Activated T-cell treated with anti-CD3 and anti-CD28 coated beads for 48 hours (primary cell): ENCODE measurements at regions not wholly inside any gene's neighbourhood (a gene's known extent, or its start where the extent isn't known, plus 50 kb on each side); places are given as distances from the start of the nearest gene placed in this dataset.

Experiments used
- DNase-seq: peaks from one replicate; pipeline ENCODE4 v3.0.0-alpha.2; 2020; ENCODE audit warnings: low read depth

GRCh38 chr5:133769842-133770241 is 157.5 kb upstream of the FSTL4 start:
- no peak for DNase-seq

- DNase-seq: no peak
These were observed 151.4 kb upstream of the FSTL4 start for GRCh38 chr5:133763744-133764143.

DNA sequence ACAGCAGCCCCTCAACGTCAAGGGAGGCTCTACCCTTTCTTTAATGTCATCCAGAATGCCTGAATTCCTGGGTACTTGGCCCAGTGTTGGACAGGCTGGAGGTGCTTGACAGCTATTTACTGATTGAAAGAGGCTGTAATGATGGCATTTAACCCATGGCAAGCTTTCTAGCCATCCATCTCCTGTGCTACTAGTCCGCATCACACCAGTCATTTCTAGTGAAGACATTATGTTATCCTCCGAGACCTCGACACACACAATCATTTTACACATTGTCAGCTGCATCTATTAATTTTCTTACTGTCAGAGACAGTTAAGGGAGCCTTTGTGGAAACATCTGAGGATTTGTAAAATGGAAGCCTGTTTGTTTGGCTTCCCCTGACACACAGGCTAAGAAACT is 149.3 kb upstream of the FSTL4 start:
- no peak for DNase-seq

- no peak for DNase-seq
These were observed 148.2 kb upstream of the FSTL4 start for GRCh38 chr5:133760532-133760931.

DNA sequence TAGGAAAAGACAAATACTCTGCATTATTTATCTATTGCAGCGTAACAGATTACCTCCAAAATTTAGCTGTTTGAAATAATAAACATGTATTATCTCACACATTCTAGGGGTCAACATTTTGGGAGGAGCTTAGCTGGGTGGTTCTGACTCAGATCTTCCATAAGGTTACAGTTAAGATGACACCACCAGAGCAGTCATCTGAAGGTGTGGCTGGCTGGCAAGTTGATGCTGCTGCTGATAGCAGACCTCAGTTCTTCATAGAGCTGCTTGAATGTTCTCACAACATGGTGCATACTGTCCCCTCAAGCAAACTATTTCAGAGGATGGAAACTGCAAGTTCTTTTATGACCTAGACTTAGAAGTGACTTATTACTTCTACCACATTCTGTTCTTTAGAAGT is 146.3 kb upstream of the FSTL4 start:
- DNase-seq: no peak

- DNase-seq: no peak
These were observed 145.1 kb upstream of the FSTL4 start for GRCh38 chr5:133757396-133757945.

GRCh38 chr5:133756756-133757155 is 144.4 kb upstream of the FSTL4 start:
- no peak for DNase-seq

GRCh38 chr5:133756036-133756435 is 143.7 kb upstream of the FSTL4 start:
- DNase-seq: no peak

DNA sequence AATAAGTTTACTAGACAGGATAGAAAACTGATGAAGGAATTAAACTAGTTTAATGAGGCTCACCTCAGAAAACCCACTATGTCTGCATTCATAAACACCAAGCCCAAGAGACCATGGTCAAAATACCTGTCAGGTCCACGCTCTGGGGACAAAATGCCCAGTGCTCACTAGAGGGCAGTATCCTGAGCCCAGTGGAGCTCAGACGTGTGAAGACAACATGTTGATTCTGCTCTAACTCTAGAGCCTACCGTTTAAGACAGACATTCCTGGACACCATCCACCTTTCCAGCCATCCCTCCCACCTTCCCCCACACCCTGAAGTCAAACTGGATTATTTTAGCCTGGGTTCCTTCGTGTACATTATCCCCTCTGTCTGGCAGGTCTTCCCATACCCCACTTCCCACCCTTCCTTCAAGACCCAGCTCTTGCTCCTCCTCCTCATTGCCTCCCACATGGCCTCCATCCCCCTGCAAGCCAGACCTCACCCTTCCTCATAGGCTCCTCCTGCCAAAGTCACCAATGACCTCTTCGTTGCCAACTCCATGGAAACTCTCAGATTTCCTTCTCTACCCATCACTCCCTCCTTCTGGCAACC is 142.3 kb upstream of the FSTL4 start:
- peak; percentile 12 for DNase-seq

GRCh38 chr5:133753856-133754255 is 141.5 kb upstream of the FSTL4 start:
- no peak for DNase-seq

- DNase-seq: no peak
These were observed 139.5 kb upstream of the FSTL4 start for GRCh38 chr5:133751846-133752245.

DNA sequence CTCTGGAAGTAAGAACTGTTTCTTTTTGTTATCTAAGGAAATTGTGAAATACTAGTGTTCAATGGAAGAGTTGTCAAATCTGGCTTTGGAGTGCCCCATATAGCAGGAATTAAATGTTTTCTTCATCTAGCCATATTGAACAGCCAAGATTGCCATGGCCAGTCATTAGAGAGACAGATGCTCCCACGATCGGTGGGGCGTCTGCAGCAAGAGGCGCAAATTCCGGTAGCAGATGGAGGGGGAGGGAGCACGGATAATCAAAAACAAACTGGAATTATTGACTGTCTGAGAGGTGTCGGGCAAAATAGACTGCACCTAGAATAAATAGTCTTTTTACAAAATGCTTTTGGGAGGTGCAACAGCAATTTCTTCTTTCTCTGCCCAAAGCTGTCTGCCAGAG is 139.1 kb upstream of the FSTL4 start:
- no peak for DNase-seq

DNA sequence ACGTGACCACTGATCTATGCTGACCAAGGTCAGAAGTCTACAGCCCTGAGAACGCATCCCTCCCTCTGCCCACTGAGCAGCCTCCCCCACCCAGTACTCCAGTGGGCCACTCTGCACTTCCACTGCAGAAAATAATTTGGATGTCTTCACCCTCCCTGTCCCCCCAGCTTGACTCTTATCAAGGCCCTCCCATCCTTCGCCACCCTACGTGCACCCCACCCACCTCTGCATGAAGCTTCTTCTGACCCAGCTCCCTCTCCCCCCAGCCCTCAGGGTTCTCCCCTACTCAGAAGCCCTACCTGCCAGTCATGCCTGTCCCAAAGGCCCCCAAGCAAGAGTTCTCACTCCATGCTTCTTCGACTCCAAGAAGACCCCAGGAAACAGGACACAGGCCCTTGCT is 138.5 kb upstream of the FSTL4 start:
- no peak for DNase-seq

- no peak for DNase-seq
These were observed 138.0 kb upstream of the FSTL4 start for GRCh38 chr5:133750356-133750755.

- no peak for DNase-seq
These were observed 137.1 kb upstream of the FSTL4 start for GRCh38 chr5:133749331-133749985.

- peak; percentile 18 for DNase-seq
These were observed 134.5 kb upstream of the FSTL4 start for GRCh38 chr5:133746834-133747233.

DNA sequence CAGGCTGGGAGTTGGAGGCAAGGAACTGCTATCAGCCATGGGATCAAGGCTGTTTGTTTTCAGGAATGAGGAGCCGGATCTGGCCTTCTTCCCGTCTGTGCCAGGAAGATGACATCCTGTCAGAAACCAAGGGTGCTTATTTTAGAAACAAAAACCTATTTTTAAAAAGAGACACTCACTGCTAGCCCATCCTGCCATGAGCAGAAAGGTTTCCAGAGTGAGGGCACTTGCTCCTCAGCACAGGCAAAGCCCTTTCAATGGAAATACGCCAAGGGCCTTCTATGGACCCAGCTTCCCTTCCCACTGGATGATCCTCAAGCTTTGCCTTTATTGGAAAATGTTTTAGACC is 132.6 kb upstream of the FSTL4 start:
- DNase-seq: no peak

DNA sequence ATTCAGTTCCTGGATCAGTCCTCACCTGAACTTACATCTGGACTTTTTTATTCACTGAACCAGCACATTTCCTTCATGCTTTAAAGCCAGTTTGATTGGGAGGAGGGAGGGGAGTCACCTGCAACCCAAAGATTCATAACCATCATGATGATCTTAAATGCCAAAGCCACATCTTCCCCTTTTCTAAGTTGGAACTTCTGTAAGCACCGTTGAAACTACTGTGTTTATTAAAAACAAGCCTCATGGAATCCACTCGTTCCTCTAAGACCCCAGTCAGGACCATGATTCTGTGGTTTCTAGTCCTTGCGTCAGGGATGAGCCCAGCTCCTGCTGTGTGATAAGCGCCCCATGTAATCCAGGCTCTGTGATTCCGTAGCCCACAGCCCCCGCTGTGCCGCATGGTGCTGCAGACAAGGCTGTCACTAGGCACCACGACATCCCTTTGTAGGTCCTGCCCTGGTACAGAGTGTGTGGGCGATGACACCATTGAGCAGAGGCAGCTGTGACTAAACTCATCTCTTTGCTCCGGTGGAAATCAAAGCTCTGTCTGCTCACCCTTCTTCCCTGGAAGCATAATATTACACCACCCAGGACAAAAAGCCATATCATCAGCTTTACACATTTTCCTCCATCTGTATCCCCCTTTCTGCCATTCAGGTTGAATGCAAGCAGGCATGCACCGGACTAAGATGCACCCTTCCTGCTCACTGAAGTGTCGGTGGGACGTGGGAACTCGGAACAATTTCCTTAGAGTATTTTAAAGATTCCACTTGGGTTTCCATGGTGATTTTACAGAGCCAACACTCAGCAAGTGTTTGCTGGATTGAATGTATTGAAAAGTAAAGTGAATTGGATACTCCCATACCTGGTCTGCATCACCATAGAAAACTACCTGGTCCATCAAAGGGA is 132.0 kb upstream of the FSTL4 start:
- DNase-seq: no peak

GRCh38 chr5:133742431-133742988 is 130.2 kb upstream of the FSTL4 start:
- DNase-seq: no peak

DNA sequence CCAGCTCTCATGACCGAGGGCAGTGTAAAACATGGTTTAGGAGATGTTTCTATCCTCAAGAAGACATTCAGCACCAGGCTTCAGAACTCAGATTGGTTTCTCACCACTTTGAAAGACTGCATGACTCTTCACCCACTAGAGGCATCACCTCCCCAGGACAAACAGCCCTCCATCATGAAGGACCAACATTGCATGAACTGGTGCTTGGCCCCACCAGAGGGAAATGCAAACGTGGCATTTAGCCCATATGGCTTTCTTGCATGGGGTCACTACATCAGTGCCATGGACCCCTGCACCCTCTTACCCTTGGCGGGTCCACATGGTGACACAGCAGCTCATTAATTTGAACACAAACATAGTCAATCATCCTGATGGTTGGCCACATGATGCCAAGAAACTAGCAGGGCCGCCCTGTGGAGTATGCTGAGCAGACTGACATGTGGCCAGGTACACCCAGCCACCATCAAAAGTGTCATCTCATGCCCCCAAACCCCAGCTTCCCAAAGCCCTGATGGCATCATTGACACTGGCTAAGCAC is 129.5 kb upstream of the FSTL4 start:
- DNase-seq: no peak

- DNase-seq: no peak
These were observed 129.1 kb upstream of the FSTL4 start for GRCh38 chr5:133741396-133741795.

DNA sequence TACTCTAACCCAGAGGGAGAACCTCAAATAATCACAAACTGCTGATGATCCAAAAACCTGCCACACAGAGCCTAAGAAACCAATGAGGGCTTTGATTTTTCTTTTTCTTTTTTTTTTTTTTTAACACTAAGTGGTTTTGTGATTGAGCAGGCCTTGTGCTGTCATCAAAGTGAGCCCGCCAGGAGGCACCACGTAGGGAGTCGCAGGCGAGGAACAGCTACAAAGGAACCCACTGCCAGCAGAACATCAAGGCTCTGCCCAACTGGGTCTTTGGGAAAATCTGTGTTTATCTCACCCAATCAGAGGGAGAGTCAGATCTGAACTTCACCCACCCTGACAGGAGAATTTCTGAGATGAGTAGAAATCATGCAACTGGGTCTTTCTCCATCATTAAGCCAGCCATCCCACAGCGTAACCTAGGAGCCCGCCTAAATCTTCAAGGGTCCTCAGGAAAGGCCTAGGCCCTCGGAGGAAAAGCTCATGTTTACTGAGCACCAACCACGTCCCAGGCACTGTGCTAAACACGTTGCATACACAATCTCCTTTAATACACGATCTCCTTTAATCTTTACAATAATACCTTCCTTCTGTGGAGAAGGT is 126.9 kb upstream of the FSTL4 start:
- DNase-seq: no peak
